BJ (cell line): ENCODE measurements at regions not wholly inside any gene's neighbourhood (a gene's known extent, or its start where the extent isn't known, plus 50 kb on each side); places are given as distances from the start of the nearest gene placed in this dataset.

Experiments
- CTCF ChIA-PET: fragments of 350-600 bp; formaldehyde crosslinking; extraction: SDS; loops from one replicate; lab custom pipeline; 2021; ENCODE audit warnings: antibody characterized with exemption, inconsistent platforms; lab: Yijun Ruan, JAX
- POLR2A ChIA-PET: fragments of 300-600 bp; sonication (Branson Sonifier 250); formaldehyde crosslinking; extraction: SDS; loops from one replicate; lab custom pipeline; 2021; ENCODE audit warnings: antibody characterized with exemption; lab: Charles Lee
- DNase-seq: peaks from one replicate; pipeline ENCODE4 v3.0.0-alpha.2; 2011; ENCODE audit warnings: low read depth
- H3K27me3 ChIP-seq: 2 replicates; pipeline ENCODE4 v1.6.0; 2011; ENCODE audit warnings: low read length; ENCODE audit not compliant: control insufficient read depth, insufficient read depth
- H3K36me3 ChIP-seq: 2 replicates; pipeline ENCODE4 v1.5.1; 2011; ENCODE audit warnings: low read length; ENCODE audit not compliant: control insufficient read depth, insufficient read depth
- H3K4me3 ChIP-seq: 2 replicates; pipeline ENCODE4 v1.5.1; 2011; ENCODE audit warnings: low read depth, mild to moderate bottlenecking, control low read depth, low read length
- CTCF ChIP-seq: IDR thresholded peaks from 2 replicates; pipeline ENCODE4 v1.5.1; 2011; ENCODE audit warnings: low read depth, mild to moderate bottlenecking, control low read depth, inconsistent platforms, low read length, moderate library complexity; ENCODE audit not compliant: insufficient read depth

- DNase-seq: no peak
- H3K4me3 ChIP-seq: no peak overlapping the region
- ChIA-PET CTCF (interaction anchor here (0.8 kb wide), 1 partner anchor 13 kb away, joined by 4 read pairs; no protein-coding TSS in a partner anchor), POLR2A (no interaction called here)
- H3K27me3 ChIP-seq: no peaks in the 10 kb centered on the region; the same call in 1 of the 2 replicates
- TF ChIP-seq CTCF: no peak
- no peaks in the 10 kb centered on the region for H3K36me3 ChIP-seq
Observed at GRCh38 chr16:73279451-73279850, 231.5 kb upstream of the ZFHX3 start.

- no peak for DNase-seq
- Histone ChIP-seq H3K36me3 (no peaks in the 10 kb centered on the region), H3K27me3 (peaks cover 1% of the 10 kb centered on the region), H3K4me3 (no peak overlapping the region)
- TF ChIP-seq CTCF: no peak
- ChIA-PET POLR2A (no interaction called here), CTCF (no interaction called here)
Observed at GRCh38 chr16:73277071-73277470, 229.1 kb upstream of the ZFHX3 start.

GRCh38 chr16:73275448-73275847 is 227.5 kb upstream of the ZFHX3 start:
- TF ChIP-seq CTCF: no peak
- Histone ChIP-seq H3K27me3 (peaks cover 4% of the 10 kb centered on the region), H3K4me3 (no peak overlapping the region), H3K36me3 (no peaks in the 10 kb centered on the region)
- DNase-seq: no peak
- ChIA-PET POLR2A (no interaction called here), CTCF (no interaction called here)

- Histone ChIP-seq H3K4me3 (no peak overlapping the region), H3K36me3 (no peaks in the 10 kb centered on the region), H3K27me3 (peaks cover 5% of the 10 kb centered on the region)
- ChIA-PET POLR2A (no interaction called here), CTCF (no interaction called here)
- no peak for DNase-seq
- TF ChIP-seq CTCF: no peak
Observed at GRCh38 chr16:73275024-73275423, 227.1 kb upstream of the ZFHX3 start.

- POLR2A ChIA-PET: no interaction called here
Observed at GRCh38 chr16:73274140-73274539, 226.2 kb upstream of the ZFHX3 start.

More at GRCh38 chr16:73274140-73274539, 226.2 kb upstream of the ZFHX3 start:
- no peaks in the 10 kb centered on the region for H3K36me3 ChIP-seq
- DNase-seq: no peak
- TF ChIP-seq CTCF: no peak
- peaks cover 5% of the 10 kb centered on the region for H3K27me3 ChIP-seq
- CTCF ChIA-PET: no interaction called here
- H3K4me3 ChIP-seq: no peak overlapping the region
